Upper lobe of left lung (tissue), 4 donors: ENCODE measurements at regions not wholly inside any gene's neighbourhood (a gene's known extent, or its start where the extent isn't known, plus 50 kb on each side); places are given as distances from the start of the nearest gene placed in this dataset.

Experiments
- POLR2AphosphoS5 ChIP-seq, 2 donors: sonication (generic); formaldehyde crosslinking; IDR thresholded peaks; one replicate each; pipeline ENCODE4 v1.5.1; 2017; ENCODE audit warnings: antibody characterized with exemption in 2 of 2
- TF ChIP-seq, protein P1 (sequence below), 6 experiments: fragments of 450-650 bp in 4 of 6; fragments of 200-600 bp in 2 of 6; sonication (generic) in 2 of 6; IDR thresholded peaks; one replicate each; pipeline ENCODE4 v1.5.1; 2016 to 2019; ENCODE audit warnings: antibody characterized with exemption in 6 of 6

DNA sequence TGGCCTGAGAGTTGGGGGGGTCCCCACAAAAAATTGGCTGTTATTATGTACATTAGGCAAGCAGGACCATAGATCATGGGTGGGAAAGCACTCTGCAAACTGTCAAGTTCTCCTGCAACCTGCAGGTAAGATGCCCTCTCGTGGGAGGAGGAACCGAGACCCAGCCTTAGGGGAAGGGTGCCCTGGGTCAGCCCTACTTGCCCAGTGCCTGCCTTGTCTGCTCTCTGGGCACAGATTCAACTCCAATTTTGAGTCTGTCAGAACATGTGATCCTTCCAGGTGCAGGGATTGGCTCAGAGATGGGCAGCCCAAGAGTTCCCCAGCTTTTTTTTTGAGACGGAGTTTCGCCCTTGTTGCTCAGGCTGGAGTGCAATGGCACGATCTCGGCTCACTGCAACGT is 99.2 kb downstream of the PLXNA1 start:
- TF ChIP-seq, protein P1, sequence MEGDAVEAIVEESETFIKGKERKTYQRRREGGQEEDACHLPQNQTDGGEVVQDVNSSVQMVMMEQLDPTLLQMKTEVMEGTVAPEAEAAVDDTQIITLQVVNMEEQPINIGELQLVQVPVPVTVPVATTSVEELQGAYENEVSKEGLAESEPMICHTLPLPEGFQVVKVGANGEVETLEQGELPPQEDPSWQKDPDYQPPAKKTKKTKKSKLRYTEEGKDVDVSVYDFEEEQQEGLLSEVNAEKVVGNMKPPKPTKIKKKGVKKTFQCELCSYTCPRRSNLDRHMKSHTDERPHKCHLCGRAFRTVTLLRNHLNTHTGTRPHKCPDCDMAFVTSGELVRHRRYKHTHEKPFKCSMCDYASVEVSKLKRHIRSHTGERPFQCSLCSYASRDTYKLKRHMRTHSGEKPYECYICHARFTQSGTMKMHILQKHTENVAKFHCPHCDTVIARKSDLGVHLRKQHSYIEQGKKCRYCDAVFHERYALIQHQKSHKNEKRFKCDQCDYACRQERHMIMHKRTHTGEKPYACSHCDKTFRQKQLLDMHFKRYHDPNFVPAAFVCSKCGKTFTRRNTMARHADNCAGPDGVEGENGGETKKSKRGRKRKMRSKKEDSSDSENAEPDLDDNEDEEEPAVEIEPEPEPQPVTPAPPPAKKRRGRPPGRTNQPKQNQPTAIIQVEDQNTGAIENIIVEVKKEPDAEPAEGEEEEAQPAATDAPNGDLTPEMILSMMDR (IDR thresholded peaks at IDR 0.05), result no peak
- no peak for TF ChIP-seq POLR2AphosphoS5 (IDR thresholded peaks at IDR 0.05)
